HEK293 (cell line): ENCODE measurements at regions not wholly inside any gene's neighbourhood (a gene's known extent, or its start where the extent isn't known, plus 50 kb on each side); places are given as distances from the start of the nearest gene placed in this dataset.

Experiments used
- CTCF ChIA-PET: fragments of 350-600 bp; formaldehyde crosslinking; extraction: SDS; loops from one replicate; lab custom pipeline; 2021; ENCODE audit warnings: antibody characterized with exemption; lab: Yijun Ruan, JAX
- POLR2A ChIA-PET: fragments of 300-600 bp; formaldehyde crosslinking; extraction: SDS; loops from one replicate; lab custom pipeline; 2020; ENCODE audit warnings: antibody characterized with exemption, inconsistent platforms; lab: Yijun Ruan, JAX
- H3K27ac ChIP-seq: fragments of 200-500 bp; sonication (Bioruptor generic); 2 replicates; pipeline ENCODE4 v1.5.1; 2014; ENCODE audit warnings: low read depth, low read length, control low read depth, inconsistent platforms; ENCODE audit errors: extremely low read depth
- H3K36me3 ChIP-seq, 2 experiments: fragments of 200-500 bp in 1 of 2; sonication (Bioruptor generic) in 1 of 2; 1 replicate in 1 of 2; 2 replicates in 1 of 2; pipeline ENCODE4 v1.5.1; 2014 to 2017; ENCODE audit warnings: inconsistent platforms in 2 of 2, low read length in 2 of 2; ENCODE audit not compliant: control insufficient read depth in 2 of 2, insufficient read depth in 1 of 2
- H3K4me1 ChIP-seq: fragments of 200-500 bp; sonication (Bioruptor generic); 2 replicates; pipeline ENCODE4 v1.5.1; 2014; ENCODE audit warnings: mild to moderate bottlenecking, low read length, inconsistent platforms; ENCODE audit not compliant: control insufficient read depth, insufficient read depth
- H3K4me3 ChIP-seq: 2 replicates; pipeline ENCODE4 v1.5.1; 2011; ENCODE audit warnings: low read depth, mild to moderate bottlenecking, control low read depth, low read length, moderate library complexity
- H3K9me3 ChIP-seq: fragments of 200-500 bp; sonication (Bioruptor generic); 2 replicates; pipeline ENCODE4 v1.5.1; 2014; ENCODE audit warnings: low read depth, low read length, inconsistent platforms; ENCODE audit not compliant: control insufficient read depth, insufficient read depth
- REPIN1 ChIP-seq: fragments of 450-650 bp; formaldehyde crosslinking; IDR thresholded peaks from 2 replicates; pipeline ENCODE4 v1.5.1; 2017; ENCODE audit warnings: missing biosample characterization, missing genetic modification characterization, low read depth
- SP3 ChIP-seq: fragments of 450-650 bp; formaldehyde crosslinking; IDR thresholded peaks from 2 replicates; pipeline ENCODE4 v1.5.1; 2016; ENCODE audit warnings: missing biosample characterization, missing genetic modification characterization
- SP7 ChIP-seq: fragments of 450-650 bp; formaldehyde crosslinking; IDR thresholded peaks from 2 replicates; pipeline ENCODE4 v1.5.1; 2016; ENCODE audit warnings: missing biosample characterization, missing genetic modification characterization
- TCF7L2 ChIP-seq: IDR thresholded peaks from 2 replicates; pipeline ENCODE4 v1.6.1; 2011; ENCODE audit warnings: low read depth, mild to moderate bottlenecking, inconsistent platforms, low read length, moderate library complexity, borderline replicate concordance
- YY2 ChIP-seq: fragments of 450-650 bp; formaldehyde crosslinking; IDR thresholded peaks from 2 replicates; pipeline ENCODE4 v1.5.1; 2016; ENCODE audit warnings: missing biosample characterization, missing genetic modification characterization
- ZBTB8A ChIP-seq: fragments of 450-650 bp; formaldehyde crosslinking; IDR thresholded peaks from 2 replicates; pipeline ENCODE4 v1.5.1; 2016; ENCODE audit warnings: missing biosample characterization, missing genetic modification characterization
- ZEB2 ChIP-seq: fragments of 450-650 bp; formaldehyde crosslinking; IDR thresholded peaks from 2 replicates; pipeline ENCODE4 v1.5.1; 2016; ENCODE audit warnings: missing biosample characterization, missing genetic modification characterization
- ZFP41 ChIP-seq: fragments of 450-650 bp; formaldehyde crosslinking; IDR thresholded peaks from 2 replicates; pipeline ENCODE4 v1.5.1; 2016; ENCODE audit warnings: missing biosample characterization, missing genetic modification characterization, borderline replicate concordance
- ZNF133 ChIP-seq: fragments of 450-650 bp; formaldehyde crosslinking; IDR thresholded peaks from 2 replicates; pipeline ENCODE4 v1.5.1; 2016; ENCODE audit warnings: missing biosample characterization, missing genetic modification characterization
- ZNF146 ChIP-seq: fragments of 450-650 bp; formaldehyde crosslinking; IDR thresholded peaks from 2 replicates; pipeline ENCODE4 v1.5.1; 2016; ENCODE audit warnings: missing biosample characterization, missing genetic modification characterization
- ZNF157 ChIP-seq: fragments of 450-650 bp; formaldehyde crosslinking; IDR thresholded peaks from 2 replicates; pipeline ENCODE4 v1.5.1; 2016; ENCODE audit warnings: missing biosample characterization, missing genetic modification characterization
- ZNF18 ChIP-seq: fragments of 450-650 bp; formaldehyde crosslinking; IDR thresholded peaks from 2 replicates; pipeline ENCODE4 v1.5.1; 2016; ENCODE audit warnings: missing biosample characterization, missing genetic modification characterization
- ZNF24 ChIP-seq: fragments of 450-650 bp; formaldehyde crosslinking; IDR thresholded peaks from 2 replicates; pipeline ENCODE4 v1.5.1; 2016; ENCODE audit warnings: missing biosample characterization, missing genetic modification characterization
- ZNF266 ChIP-seq: fragments of 450-650 bp; formaldehyde crosslinking; IDR thresholded peaks from 2 replicates; pipeline ENCODE4 v1.5.1; 2016; ENCODE audit warnings: missing biosample characterization, missing genetic modification characterization, low read depth
- ZNF302 ChIP-seq: fragments of 450-650 bp; formaldehyde crosslinking; IDR thresholded peaks from 2 replicates; pipeline ENCODE4 v1.5.1; 2016; ENCODE audit warnings: missing biosample characterization, missing genetic modification characterization, low read depth
- ZNF311 ChIP-seq: fragments of 450-650 bp; formaldehyde crosslinking; IDR thresholded peaks from 2 replicates; pipeline ENCODE4 v1.5.1; 2017; ENCODE audit warnings: missing biosample characterization, missing genetic modification characterization, borderline replicate concordance
- ZNF366 ChIP-seq: fragments of 450-650 bp; formaldehyde crosslinking; conservative IDR thresholded peaks from 2 replicates; pipeline ENCODE4 v1.5.1; 2016; ENCODE audit warnings: missing biosample characterization, missing genetic modification characterization
- ZNF473 ChIP-seq: fragments of 450-650 bp; formaldehyde crosslinking; IDR thresholded peaks from 2 replicates; pipeline ENCODE4 v1.5.1; 2017; ENCODE audit warnings: missing biosample characterization, missing genetic modification characterization
- ZNF488 ChIP-seq: fragments of 450-650 bp; formaldehyde crosslinking; IDR thresholded peaks from 2 replicates; pipeline ENCODE4 v1.5.1; 2016; ENCODE audit warnings: missing biosample characterization, missing genetic modification characterization
- ZNF510 ChIP-seq: fragments of 450-650 bp; formaldehyde crosslinking; IDR thresholded peaks from 2 replicates; pipeline ENCODE4 v1.5.1; 2018; ENCODE audit warnings: mild to moderate bottlenecking, missing genetic modification characterization, missing biosample characterization; ENCODE audit not compliant: insufficient replicate concordance
- ZNF514 ChIP-seq: fragments of 450-650 bp; formaldehyde crosslinking; IDR thresholded peaks from 2 replicates; pipeline ENCODE4 v1.5.1; 2016; ENCODE audit warnings: missing biosample characterization, missing genetic modification characterization
- ZNF521 ChIP-seq: fragments of 450-650 bp; formaldehyde crosslinking; IDR thresholded peaks from 2 replicates; pipeline ENCODE4 v1.5.1; 2017; ENCODE audit warnings: missing biosample characterization, mild to moderate bottlenecking, missing genetic modification characterization
- ZNF560 ChIP-seq: fragments of 450-650 bp; formaldehyde crosslinking; IDR thresholded peaks from 2 replicates; pipeline ENCODE4 v1.5.1; 2017; ENCODE audit warnings: missing biosample characterization, missing genetic modification characterization, borderline replicate concordance
- ZNF621 ChIP-seq: fragments of 450-650 bp; formaldehyde crosslinking; IDR thresholded peaks from 2 replicates; pipeline ENCODE4 v1.5.1; 2017; ENCODE audit warnings: missing biosample characterization, missing genetic modification characterization
- ZNF626 ChIP-seq: fragments of 450-650 bp; sonication (Bioruptor Pico); formaldehyde crosslinking; IDR thresholded peaks from 2 replicates; pipeline ENCODE4 v1.5.1; 2018; ENCODE audit warnings: missing biosample characterization, missing genetic modification characterization, inconsistent platforms
- ZNF701 ChIP-seq: fragments of 450-650 bp; formaldehyde crosslinking; IDR thresholded peaks from 2 replicates; pipeline ENCODE4 v1.5.1; 2016; ENCODE audit warnings: missing biosample characterization, missing genetic modification characterization
- ZNF707 ChIP-seq: fragments of 450-650 bp; formaldehyde crosslinking; IDR thresholded peaks from 2 replicates; pipeline ENCODE4 v1.5.1; 2016; ENCODE audit warnings: missing biosample characterization, missing genetic modification characterization
- ZNF830 ChIP-seq: fragments of 450-650 bp; IDR thresholded peaks from 2 replicates; pipeline ENCODE4 v1.5.0; 2018; ENCODE audit warnings: missing biosample characterization, missing genetic modification characterization, low read depth, mild to moderate bottlenecking, moderate library complexity
- ZNF843 ChIP-seq: fragments of 450-650 bp; formaldehyde crosslinking; IDR thresholded peaks from 2 replicates; pipeline ENCODE4 v1.5.1; 2016; ENCODE audit warnings: missing biosample characterization, missing genetic modification characterization
- ZSCAN18 ChIP-seq: fragments of 450-650 bp; formaldehyde crosslinking; IDR thresholded peaks from 2 replicates; pipeline ENCODE4 v1.5.1; 2016; ENCODE audit warnings: missing biosample characterization, missing genetic modification characterization
- ZSCAN4 ChIP-seq: fragments of 450-650 bp; formaldehyde crosslinking; IDR thresholded peaks from 2 replicates; pipeline ENCODE4 v1.5.1; 2017; ENCODE audit warnings: missing biosample characterization, missing genetic modification characterization

GRCh38 chr5:62702126-62702525 is 123.5 kb downstream of the LRRC70 start:
- ChIA-PET POLR2A (no interaction called here), CTCF (interaction anchor here (1.5 kb wide), 1 partner anchor 17 kb away, joined by 5 read pairs; no protein-coding TSS in a partner anchor)
- H3K9me3 ChIP-seq, result no peaks in the 10 kb centered on the region

GRCh38 chr5:62701036-62701435 is 122.4 kb downstream of the LRRC70 start:
- ChIA-PET POLR2A (no interaction called here), CTCF (interaction anchor here (0.6 kb wide), 1 partner anchor 26 kb away, joined by 4 read pairs; no protein-coding TSS in a partner anchor)
- Histone ChIP-seq H3K9me3 (no peaks in the 10 kb centered on the region), H3K36me3 (no peaks in the 10 kb centered on the region), H3K27ac (no peak overlapping the region), H3K4me3 (no peak overlapping the region), H3K4me1 (no peaks in the 10 kb centered on the region)
- TF ChIP-seq SP3 (no peak), ZNF18 (tag by site-specific recombination) (no peak), ZNF830 (tag by site-specific recombination) (no peak), REPIN1 (tag by site-specific recombination) (no peak)

More at GRCh38 chr5:62702126-62702525, 123.5 kb downstream of the LRRC70 start:
- Histone ChIP-seq H3K27ac (no peak overlapping the region), H3K4me3 (no peak overlapping the region), H3K36me3 (no peaks in the 10 kb centered on the region)
- TF ChIP-seq TCF7L2 (no peak), ZNF843 (no peak), ZNF510 (tag by site-specific recombination) (no peak), ZNF473 (tag by site-specific recombination) (no peak), ZNF560 (tag by site-specific recombination) (no peak), ZSCAN4 (tag by site-specific recombination) (no peak), ZNF626 (tag by site-specific recombination) (no peak), YY2 (no peak), ZBTB8A (tag by site-specific recombination) (no peak), ZNF133 (no peak), ZNF266 (tag by site-specific recombination) (no peak), ZNF311 (tag by site-specific recombination) (no peak), ZNF514 (no peak), ZNF24 (no peak)
- TF ChIP-seq, all 188 proteins: peak for 0
- H3K4me1 ChIP-seq, result no peaks in the 10 kb centered on the region

GRCh38 chr5:62698756-62699155 is 120.1 kb downstream of the LRRC70 start:
- ChIA-PET POLR2A (no interaction called here), CTCF (no interaction called here)
- Histone ChIP-seq H3K9me3 (no peaks in the 10 kb centered on the region), H3K36me3 (no peaks in the 10 kb centered on the region), H3K27ac (no peak overlapping the region), H3K4me1 (no peaks in the 10 kb centered on the region), H3K4me3 (no peak overlapping the region)
- TF ChIP-seq SP7 (tag by site-specific recombination) (no peak), ZFP41 (tag by site-specific recombination) (no peak), ZNF707 (tag by site-specific recombination) (no peak), ZNF488 (no peak), ZNF157 (tag by site-specific recombination) (no peak), ZEB2 (tag by site-specific recombination) (no peak), ZNF521 (tag by site-specific recombination) (no peak), ZNF621 (tag by site-specific recombination) (no peak), ZNF366 (tag by site-specific recombination) (no peak), ZNF701 (tag by site-specific recombination) (no peak), ZSCAN18 (tag by site-specific recombination) (no peak), ZNF302 (tag by site-specific recombination) (no peak), ZNF146 (tag by site-specific recombination) (no peak)
